Uterus (tissue), 2 donors: ENCODE measurements at regions not wholly inside any gene's neighbourhood (a gene's known extent, or its start where the extent isn't known, plus 50 kb on each side); places are given as distances from the start of the nearest gene placed in this dataset.

Experiments used
- CTCF ChIP-seq, 4 experiments: fragments of 200-600 bp in 2 of 4; fragments of 450-650 bp in 2 of 4; sonication (generic) in 2 of 4; IDR thresholded peaks; one replicate each; pipeline ENCODE4 v1.5.1; 2016 to 2019; ENCODE audit warnings: antibody characterized with exemption in 4 of 4, mild to moderate bottlenecking in 2 of 4, moderate library complexity in 1 of 4
- POLR2A ChIP-seq, 2 donors: fragments of 450-650 bp; IDR thresholded peaks; one replicate each; pipeline ENCODE4 v1.6.1; 2016; ENCODE audit warnings: antibody characterized with exemption in 2 of 2, mild to moderate bottlenecking in 1 of 2, moderate library complexity in 1 of 2

DNA sequence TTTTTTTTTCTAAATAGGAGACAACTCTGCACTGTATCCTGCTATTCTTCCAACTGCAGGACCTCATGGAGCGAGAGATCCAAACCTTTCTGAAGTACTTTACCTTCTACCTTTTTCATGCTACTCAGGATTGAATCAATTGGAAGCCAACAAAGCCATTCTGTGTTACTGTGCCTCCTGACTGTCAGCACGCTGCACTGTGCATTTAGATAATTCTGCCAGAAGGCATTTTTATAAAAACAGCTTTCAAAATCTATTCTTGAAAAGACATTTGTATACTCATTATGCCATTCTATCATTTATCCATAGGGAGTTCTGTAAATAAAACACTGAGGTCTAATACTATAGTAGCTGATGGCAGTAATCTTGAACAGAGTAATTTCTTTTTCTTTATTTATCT is 142.8 kb downstream of the SLIT2 start:
- TF ChIP-seq CTCF (IDR thresholded peaks at IDR 0.05) (no peak), POLR2A (IDR thresholded peaks at IDR 0.05) (no peak)
